ENCODE measurements at regions not wholly inside any gene's neighbourhood (a gene's known extent, or its start where the extent isn't known, plus 50 kb on each side); places are given as distances from the start of the nearest gene placed in this dataset.

DNA sequence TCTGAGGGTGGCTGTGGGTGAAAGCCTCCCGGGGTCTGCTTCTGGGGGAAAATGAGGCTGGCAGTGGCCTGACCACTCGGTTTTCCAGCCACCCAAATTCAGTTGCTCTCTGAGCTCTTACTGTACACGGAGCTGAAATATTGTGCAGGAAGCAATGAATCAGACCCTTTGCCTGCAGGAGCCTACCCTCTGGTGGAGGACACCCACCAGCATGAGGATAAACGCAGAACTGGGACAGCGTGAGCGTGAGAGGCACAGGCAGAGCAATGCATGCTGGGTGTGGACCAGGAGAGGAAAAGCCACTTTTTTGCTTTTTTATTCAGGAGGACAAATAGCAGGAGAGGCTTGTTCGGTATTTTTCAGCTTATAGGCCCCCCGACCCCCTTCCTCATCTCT lies 298.0 kb downstream of the QKI start:
- no peak for DNase-seq (ENCODE audit: low spot score)
- H3K4me3 ChIP-seq = no peak overlapping the region
- no peaks in the 10 kb centered on the region for H3K36me3 ChIP-seq (replicated peaks; ENCODE audit: insufficient read depth, low read depth)
- H3K79me2 ChIP-seq = no peaks in the 10 kb centered on the region
- no peaks in the 10 kb centered on the region for H3K27me3 ChIP-seq
- H3K4me2 ChIP-seq = no peak overlapping the region
- H3K9me3 ChIP-seq (ENCODE audit: low read depth) = no peaks in the 10 kb centered on the region
- H3K9me2 ChIP-seq (replicated peaks; ENCODE audit: insufficient read depth) = no peaks in the 10 kb centered on the region
- H4K20me1 ChIP-seq (ENCODE audit: insufficient read depth, poor library complexity, severe bottlenecking) = no peaks in the 10 kb centered on the region
- no peak overlapping the region for H3K27ac ChIP-seq
- no peak overlapping the region for H2AFZ ChIP-seq
- TF ChIP-seq, protein P1, sequence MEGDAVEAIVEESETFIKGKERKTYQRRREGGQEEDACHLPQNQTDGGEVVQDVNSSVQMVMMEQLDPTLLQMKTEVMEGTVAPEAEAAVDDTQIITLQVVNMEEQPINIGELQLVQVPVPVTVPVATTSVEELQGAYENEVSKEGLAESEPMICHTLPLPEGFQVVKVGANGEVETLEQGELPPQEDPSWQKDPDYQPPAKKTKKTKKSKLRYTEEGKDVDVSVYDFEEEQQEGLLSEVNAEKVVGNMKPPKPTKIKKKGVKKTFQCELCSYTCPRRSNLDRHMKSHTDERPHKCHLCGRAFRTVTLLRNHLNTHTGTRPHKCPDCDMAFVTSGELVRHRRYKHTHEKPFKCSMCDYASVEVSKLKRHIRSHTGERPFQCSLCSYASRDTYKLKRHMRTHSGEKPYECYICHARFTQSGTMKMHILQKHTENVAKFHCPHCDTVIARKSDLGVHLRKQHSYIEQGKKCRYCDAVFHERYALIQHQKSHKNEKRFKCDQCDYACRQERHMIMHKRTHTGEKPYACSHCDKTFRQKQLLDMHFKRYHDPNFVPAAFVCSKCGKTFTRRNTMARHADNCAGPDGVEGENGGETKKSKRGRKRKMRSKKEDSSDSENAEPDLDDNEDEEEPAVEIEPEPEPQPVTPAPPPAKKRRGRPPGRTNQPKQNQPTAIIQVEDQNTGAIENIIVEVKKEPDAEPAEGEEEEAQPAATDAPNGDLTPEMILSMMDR (IDR thresholded peaks at IDR 0.05; ENCODE audit: poor library complexity) = no peak
- 90% methylated on average over 8 of the region's 8 CpGs for WGBS (ENCODE audit: low lambda C conversion rate, missing lambda C conversion rate)
- no peaks in the 10 kb centered on the region for H3K4me1 ChIP-seq (ENCODE audit: insufficient read depth)

GRCh38 chr6:163711615-163712565 lies 297.4 kb downstream of the QKI start:
- WGBS (ENCODE audit: low lambda C conversion rate, missing lambda C conversion rate) = 93% methylated on average over 24 of the region's 24 CpGs
- Histone ChIP-seq H3K9me3 (ENCODE audit: low read depth) (no peaks in the 10 kb centered on the region), H4K20me1 (ENCODE audit: insufficient read depth, poor library complexity, severe bottlenecking) (no peaks in the 10 kb centered on the region), H3K79me2 (no peaks in the 10 kb centered on the region), H3K4me1 (ENCODE audit: insufficient read depth) (no peaks in the 10 kb centered on the region), H2AFZ (no peak overlapping the region), H3K4me3 (no peak overlapping the region), H3K36me3 (replicated peaks; ENCODE audit: insufficient read depth, low read depth) (no peaks in the 10 kb centered on the region), H3K27me3 (no peaks in the 10 kb centered on the region), H3K4me2 (no peak overlapping the region), H3K27ac (no peak overlapping the region), H3K9me2 (replicated peaks; ENCODE audit: insufficient read depth) (no peaks in the 10 kb centered on the region)
- DNase-seq (ENCODE audit: low spot score) = no peak
- TF ChIP-seq EZH2 (IDR thresholded peaks at IDR 0.05; ENCODE audit: borderline replicate concordance) (no peak), EZH2phosphoT487 (IDR thresholded peaks at IDR 0.05; ENCODE audit: low read depth, severe bottlenecking, unreplicated experiment) (no peak)
- TF ChIP-seq, protein P1 (IDR thresholded peaks at IDR 0.05; ENCODE audit: poor library complexity) = no peak

GRCh38 chr6:163710532-163711470 lies 296.3 kb downstream of the QKI start:
- no peak overlapping the region for H3K4me3 ChIP-seq
- no peaks in the 10 kb centered on the region for H4K20me1 ChIP-seq (ENCODE audit: insufficient read depth, poor library complexity, severe bottlenecking)
- H3K27me3 ChIP-seq = no peaks in the 10 kb centered on the region
- 66% methylated on average over 13 of the region's 13 CpGs for WGBS (ENCODE audit: low lambda C conversion rate, missing lambda C conversion rate)
- no peak overlapping the region for H3K27ac ChIP-seq
- no peaks in the 10 kb centered on the region for H3K79me2 ChIP-seq
- H3K4me1 ChIP-seq (ENCODE audit: insufficient read depth) = no peaks in the 10 kb centered on the region
- H3K9me2 ChIP-seq (replicated peaks; ENCODE audit: insufficient read depth) = no peaks in the 10 kb centered on the region
- no peak overlapping the region for H3K4me2 ChIP-seq
- H3K36me3 ChIP-seq (replicated peaks; ENCODE audit: insufficient read depth, low read depth) = no peaks in the 10 kb centered on the region
- H2AFZ ChIP-seq = no peak overlapping the region
- TF ChIP-seq EZH2phosphoT487 (IDR thresholded peaks at IDR 0.05; ENCODE audit: low read depth, severe bottlenecking, unreplicated experiment) = no peak
- TF ChIP-seq EZH2 (IDR thresholded peaks at IDR 0.05; ENCODE audit: borderline replicate concordance) = no peak
- TF ChIP-seq, protein P1 (IDR thresholded peaks at IDR 0.05; ENCODE audit: poor library complexity) = no peak
- H3K9me3 ChIP-seq (ENCODE audit: low read depth) = no peaks in the 10 kb centered on the region
- no peak for DNase-seq (ENCODE audit: low spot score)
